GM06990 (cell line): ENCODE measurements at regions not wholly inside any gene's neighbourhood (a gene's known extent, or its start where the extent isn't known, plus 50 kb on each side); places are given as distances from the start of the nearest gene placed in this dataset.

Experiments
- DNase-seq: peaks from one replicate; pipeline ENCODE4 v3.0.0-alpha.2; 2011; ENCODE audit not compliant: insufficient read length; ENCODE audit errors: extremely low read depth
- H3K27me3 ChIP-seq: replicated peaks from 2 replicates; pipeline ENCODE4 v1.6.0; 2011; ENCODE audit warnings: low read length; ENCODE audit not compliant: control insufficient read depth, insufficient read depth
- H3K36me3 ChIP-seq: 2 replicates; pipeline ENCODE4 v1.5.1; 2011; ENCODE audit warnings: low read length; ENCODE audit not compliant: control insufficient read depth, insufficient read depth
- H3K4me3 ChIP-seq: replicated peaks from 2 replicates; pipeline ENCODE4 v1.5.1; 2011; ENCODE audit warnings: low read depth, mild to moderate bottlenecking, control low read depth, low read length
- CTCF ChIP-seq: IDR thresholded peaks from 2 replicates; pipeline ENCODE4 v1.5.1; 2011; ENCODE audit warnings: low read length, control low read depth, mild to moderate bottlenecking, inconsistent platforms; ENCODE audit not compliant: insufficient read depth, poor library complexity, severe bottlenecking

GRCh38 chr6:105726902-105727655 lies 324.2 kb upstream of the PREP start:
- no peak for TF ChIP-seq CTCF
- Histone ChIP-seq H3K36me3 (no peaks in the 10 kb centered on the region), H3K4me3 (no peak overlapping the region), H3K27me3 (no peaks in the 10 kb centered on the region)
- no peak for DNase-seq

- no peak for TF ChIP-seq CTCF
- DNase-seq = no peak
- no peaks in the 10 kb centered on the region for H3K27me3 ChIP-seq
Measured at GRCh38 chr6:105714846-105715245, 312.0 kb upstream of the PREP start.

GRCh38 chr6:105713474-105714118 lies 310.7 kb upstream of the PREP start:
- no peak for TF ChIP-seq CTCF
- Histone ChIP-seq H3K4me3 (no peak overlapping the region), H3K36me3 (no peaks in the 10 kb centered on the region), H3K27me3 (no peaks in the 10 kb centered on the region)
- DNase-seq = no peak

More at GRCh38 chr6:105714846-105715245, 312.0 kb upstream of the PREP start:
- Histone ChIP-seq H3K36me3 (no peaks in the 10 kb centered on the region), H3K4me3 (no peak overlapping the region)

GRCh38 chr6:105711216-105711615 lies 308.3 kb upstream of the PREP start:
- DNase-seq = no peak
- no peak for TF ChIP-seq CTCF
- no peak overlapping the region for H3K4me3 ChIP-seq
- H3K27me3 ChIP-seq = no peaks in the 10 kb centered on the region
- H3K36me3 ChIP-seq = no peaks in the 10 kb centered on the region

- no peaks in the 10 kb centered on the region for H3K27me3 ChIP-seq
- no peak for TF ChIP-seq CTCF
- no peaks in the 10 kb centered on the region for H3K36me3 ChIP-seq
- DNase-seq = no peak
- H3K4me3 ChIP-seq = no peak overlapping the region
Measured at GRCh38 chr6:105705608-105706007, 302.7 kb upstream of the PREP start.
